Endodermal cell (in vitro differentiated cells): ENCODE measurements at regions not wholly inside any gene's neighbourhood (a gene's known extent, or its start where the extent isn't known, plus 50 kb on each side); places are given as distances from the start of the nearest gene placed in this dataset.

Experiments used
- DNase-seq: peaks from one replicate; pipeline ENCODE4 v3.0.0-alpha.2; 2017
- H3K27ac ChIP-seq: 2 replicates; pipeline ENCODE4 v1.5.1; 2013; ENCODE audit warnings: mild to moderate bottlenecking, low read depth, low read length, moderate library complexity
- H3K27me3 ChIP-seq: 2 replicates; pipeline ENCODE4 v1.6.1; 2013; ENCODE audit warnings: mild to moderate bottlenecking, low read length, moderate library complexity; ENCODE audit not compliant: insufficient read depth, control insufficient read depth, poor library complexity, severe bottlenecking
- H3K36me3 ChIP-seq: 2 replicates; pipeline ENCODE4 v1.7.0; 2013; ENCODE audit warnings: mild to moderate bottlenecking, low read length, moderate library complexity; ENCODE audit not compliant: control insufficient read depth, insufficient read depth
- H3K4me1 ChIP-seq: one replicate; pipeline ENCODE4 v1.7.0; 2013; ENCODE audit warnings: low read length; ENCODE audit not compliant: control insufficient read depth, insufficient read depth
- H3K4me3 ChIP-seq: 2 replicates; pipeline ENCODE4 v1.5.1; 2013; ENCODE audit warnings: mild to moderate bottlenecking, low read length, moderate library complexity
- H3K9ac ChIP-seq: 2 replicates; pipeline ENCODE4 v1.6.1; 2013; ENCODE audit warnings: mild to moderate bottlenecking, low read length, moderate library complexity; ENCODE audit not compliant: poor library complexity, severe bottlenecking; ENCODE audit errors: extremely low read depth
- H3K9me3 ChIP-seq: 2 replicates; pipeline ENCODE4 v1.6.1; 2013; ENCODE audit warnings: mild to moderate bottlenecking, low read length, moderate library complexity; ENCODE audit not compliant: control insufficient read depth
- H3K27ac Mint-ChIP-seq: 2 replicates; pipeline ENCODE4 v1.8.0; 2020; ENCODE audit warnings: mixed read lengths
- H3K27me3 Mint-ChIP-seq: 2 replicates; pipeline ENCODE4 v1.8.0; 2021; ENCODE audit warnings: mild to moderate bottlenecking, mixed read lengths; ENCODE audit not compliant: insufficient read depth
- H3K36me3 Mint-ChIP-seq: 2 replicates; pipeline ENCODE4 v1.8.0; 2020; ENCODE audit warnings: low read depth, mixed read lengths
- H3K4me1 Mint-ChIP-seq: 2 replicates; pipeline ENCODE4 v1.8.0; 2020; ENCODE audit warnings: mixed read lengths
- H3K4me3 Mint-ChIP-seq: 2 replicates; pipeline ENCODE4 v1.8.0; 2020; ENCODE audit warnings: mild to moderate bottlenecking, moderate library complexity, mixed read lengths
- H3K9me3 Mint-ChIP-seq: 2 replicates; pipeline ENCODE4 v1.8.0; 2020; ENCODE audit warnings: mild to moderate bottlenecking, mixed read lengths
- CTCF ChIP-seq: fragments of 200-600 bp; sonication (generic); conservative IDR thresholded peaks from 2 replicates; pipeline ENCODE4 v1.5.0; 2021; ENCODE audit warnings: antibody characterized with exemption, mild to moderate bottlenecking
- WGBS, 2 experiments: methylation state at CpG; one replicate each; pipeline versions ENCODE4 v1.1.5 to v1.1.7; 2013; ENCODE audit warnings: missing lambda C conversion rate in 2 of 2, mixed read lengths in 1 of 2; ENCODE audit not compliant: insufficient coverage in 1 of 2, insufficient read length in 1 of 2; 5-methylcytosine and 5-hydroxymethylcytosine counted together

GRCh38 chr14:104458845-104459244 lies 120.7 kb upstream of the C14orf180 start:
- Mint-ChIP-seq H3K4me3 (no peak overlapping the region), H3K27me3 (peaks cover 64% of the 10 kb centered on the region), H3K4me1 (no peaks in the 10 kb centered on the region), H3K9me3 (no peaks in the 10 kb centered on the region), H3K36me3 (no peaks in the 10 kb centered on the region), H3K27ac (no peak overlapping the region)
- H3K4me3 ChIP-seq, result no peak overlapping the region
- H3K27me3 ChIP-seq, result peaks cover 65% of the 10 kb centered on the region
- H3K27ac ChIP-seq, result no peak overlapping the region
- H3K4me1 ChIP-seq, result no peaks in the 10 kb centered on the region
- no peak overlapping the region for H3K9ac ChIP-seq
- WGBS, 2 experiments, result 81 to 87% methylated on average over 4 to 9 of the region's 9 CpGs
- H3K9me3 ChIP-seq, result no peaks in the 10 kb centered on the region
- H3K36me3 ChIP-seq, result no peaks in the 10 kb centered on the region
- DNase-seq, result peak; percentile 28
- TF ChIP-seq CTCF, result no peak

- no peaks in the 10 kb centered on the region for H3K4me1 ChIP-seq
- WGBS, 2 experiments, result 55 to 73% methylated on average over 14 to 33 of the region's 47 CpGs
- H3K4me3 ChIP-seq, result no peak overlapping the region
- DNase-seq, result peak; percentile 86
- no peaks in the 10 kb centered on the region for H3K4me1 Mint-ChIP-seq
- H3K36me3 ChIP-seq, result no peaks in the 10 kb centered on the region
- no peak overlapping the region for H3K9ac ChIP-seq
- TF ChIP-seq CTCF, result no peak
- H3K27me3 ChIP-seq, result peaks cover 59% of the 10 kb centered on the region
- H3K4me3 Mint-ChIP-seq, result peak overlapping the region; percentile 47
- no peaks in the 10 kb centered on the region for H3K9me3 ChIP-seq
- H3K27me3 Mint-ChIP-seq, result peaks cover 70% of the 10 kb centered on the region
- no peak overlapping the region for H3K27ac Mint-ChIP-seq
- H3K36me3 Mint-ChIP-seq, result no peaks in the 10 kb centered on the region
- no peak overlapping the region for H3K27ac ChIP-seq
- no peaks in the 10 kb centered on the region for H3K9me3 Mint-ChIP-seq
Observed at GRCh38 chr14:104460791-104461651, 118.5 kb upstream of the C14orf180 start.

GRCh38 chr14:104461676-104462449 lies 117.7 kb upstream of the C14orf180 start:
- Mint-ChIP-seq H3K9me3 (no peaks in the 10 kb centered on the region), H3K36me3 (no peaks in the 10 kb centered on the region), H3K27ac (no peak overlapping the region), H3K4me1 (no peaks in the 10 kb centered on the region), H3K27me3 (peaks cover 72% of the 10 kb centered on the region), H3K4me3 (peak overlapping the region; percentile 47)
- Histone ChIP-seq H3K9me3 (no peaks in the 10 kb centered on the region), H3K36me3 (no peaks in the 10 kb centered on the region), H3K4me3 (peak overlapping the region; percentile 57), H3K4me1 (no peaks in the 10 kb centered on the region), H3K27me3 (peaks cover 61% of the 10 kb centered on the region), H3K27ac (no peak overlapping the region), H3K9ac (no peak overlapping the region)
- no peak for TF ChIP-seq CTCF
- DNase-seq, result peak; percentile 67
- 4 to 5% methylated on average over 26 to 66 of the region's 66 CpGs for WGBS, 2 experiments
